Endodermal cell (in vitro differentiated cells): ENCODE measurements at regions not wholly inside any gene's neighbourhood (a gene's known extent, or its start where the extent isn't known, plus 50 kb on each side); places are given as distances from the start of the nearest gene placed in this dataset.

Source experiments
- DNase-seq: peaks from one replicate; pipeline ENCODE4 v3.0.0-alpha.2; 2017
- H3K27ac ChIP-seq: 2 replicates; pipeline ENCODE4 v1.5.1; 2013; ENCODE audit warnings: mild to moderate bottlenecking, low read depth, low read length, moderate library complexity
- H3K27me3 ChIP-seq: 2 replicates; pipeline ENCODE4 v1.6.1; 2013; ENCODE audit warnings: mild to moderate bottlenecking, low read length, moderate library complexity; ENCODE audit not compliant: insufficient read depth, control insufficient read depth, poor library complexity, severe bottlenecking
- H3K36me3 ChIP-seq: 2 replicates; pipeline ENCODE4 v1.7.0; 2013; ENCODE audit warnings: mild to moderate bottlenecking, low read length, moderate library complexity; ENCODE audit not compliant: control insufficient read depth, insufficient read depth
- H3K4me1 ChIP-seq: one replicate; pipeline ENCODE4 v1.7.0; 2013; ENCODE audit warnings: low read length; ENCODE audit not compliant: control insufficient read depth, insufficient read depth
- H3K4me3 ChIP-seq: 2 replicates; pipeline ENCODE4 v1.5.1; 2013; ENCODE audit warnings: mild to moderate bottlenecking, low read length, moderate library complexity
- H3K9ac ChIP-seq: 2 replicates; pipeline ENCODE4 v1.6.1; 2013; ENCODE audit warnings: mild to moderate bottlenecking, low read length, moderate library complexity; ENCODE audit not compliant: poor library complexity, severe bottlenecking; ENCODE audit errors: extremely low read depth
- H3K9me3 ChIP-seq: 2 replicates; pipeline ENCODE4 v1.6.1; 2013; ENCODE audit warnings: mild to moderate bottlenecking, low read length, moderate library complexity; ENCODE audit not compliant: control insufficient read depth
- H3K27ac Mint-ChIP-seq: 2 replicates; pipeline ENCODE4 v1.8.0; 2020; ENCODE audit warnings: mixed read lengths
- H3K27me3 Mint-ChIP-seq: 2 replicates; pipeline ENCODE4 v1.8.0; 2021; ENCODE audit warnings: mild to moderate bottlenecking, mixed read lengths; ENCODE audit not compliant: insufficient read depth
- H3K36me3 Mint-ChIP-seq: 2 replicates; pipeline ENCODE4 v1.8.0; 2020; ENCODE audit warnings: low read depth, mixed read lengths
- H3K4me1 Mint-ChIP-seq: 2 replicates; pipeline ENCODE4 v1.8.0; 2020; ENCODE audit warnings: mixed read lengths
- H3K4me3 Mint-ChIP-seq: 2 replicates; pipeline ENCODE4 v1.8.0; 2020; ENCODE audit warnings: mild to moderate bottlenecking, moderate library complexity, mixed read lengths
- H3K9me3 Mint-ChIP-seq: 2 replicates; pipeline ENCODE4 v1.8.0; 2020; ENCODE audit warnings: mild to moderate bottlenecking, mixed read lengths
- WGBS, 2 experiments: methylation state at CpG; one replicate each; pipeline versions ENCODE4 v1.1.5 to v1.1.7; 2013; ENCODE audit warnings: missing lambda C conversion rate in 2 of 2, mixed read lengths in 1 of 2; ENCODE audit not compliant: insufficient coverage in 1 of 2, insufficient read length in 1 of 2; 5-methylcytosine and 5-hydroxymethylcytosine counted together
- TF ChIP-seq, protein P1 (sequence below): fragments of 200-600 bp; sonication (generic); conservative IDR thresholded peaks from 2 replicates; pipeline ENCODE4 v1.5.0; 2021; ENCODE audit warnings: antibody characterized with exemption, mild to moderate bottlenecking

DNA sequence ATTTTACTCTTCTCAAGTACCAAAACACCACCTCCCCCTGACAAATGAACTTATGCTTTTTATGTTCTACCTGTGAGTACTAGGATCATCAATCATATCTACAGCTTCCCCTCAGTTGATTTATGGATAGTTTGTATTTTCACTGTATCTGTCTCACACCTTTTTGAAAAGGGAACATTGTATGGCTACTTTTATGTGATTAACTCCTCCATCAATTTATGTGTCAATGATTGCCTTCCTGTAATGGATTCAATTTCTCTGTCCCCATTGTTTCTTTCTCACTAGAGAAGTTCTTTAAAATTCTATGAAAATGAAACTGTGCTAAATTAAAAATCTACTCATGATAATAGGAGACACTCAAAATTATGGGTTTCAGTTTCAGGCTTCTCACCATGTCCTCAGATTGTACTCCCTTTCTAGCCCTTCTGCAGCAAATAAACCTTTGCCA, 935.0 kb downstream of the TRIB2 start:
- Histone ChIP-seq H3K9me3 (peaks cover 79% of the 10 kb centered on the region), H3K36me3 (no peaks in the 10 kb centered on the region), H3K27me3 (no peaks in the 10 kb centered on the region), H3K27ac (no peak overlapping the region), H3K4me3 (no peak overlapping the region), H3K9ac (no peak overlapping the region), H3K4me1 (no peaks in the 10 kb centered on the region)
- TF ChIP-seq, protein P1, sequence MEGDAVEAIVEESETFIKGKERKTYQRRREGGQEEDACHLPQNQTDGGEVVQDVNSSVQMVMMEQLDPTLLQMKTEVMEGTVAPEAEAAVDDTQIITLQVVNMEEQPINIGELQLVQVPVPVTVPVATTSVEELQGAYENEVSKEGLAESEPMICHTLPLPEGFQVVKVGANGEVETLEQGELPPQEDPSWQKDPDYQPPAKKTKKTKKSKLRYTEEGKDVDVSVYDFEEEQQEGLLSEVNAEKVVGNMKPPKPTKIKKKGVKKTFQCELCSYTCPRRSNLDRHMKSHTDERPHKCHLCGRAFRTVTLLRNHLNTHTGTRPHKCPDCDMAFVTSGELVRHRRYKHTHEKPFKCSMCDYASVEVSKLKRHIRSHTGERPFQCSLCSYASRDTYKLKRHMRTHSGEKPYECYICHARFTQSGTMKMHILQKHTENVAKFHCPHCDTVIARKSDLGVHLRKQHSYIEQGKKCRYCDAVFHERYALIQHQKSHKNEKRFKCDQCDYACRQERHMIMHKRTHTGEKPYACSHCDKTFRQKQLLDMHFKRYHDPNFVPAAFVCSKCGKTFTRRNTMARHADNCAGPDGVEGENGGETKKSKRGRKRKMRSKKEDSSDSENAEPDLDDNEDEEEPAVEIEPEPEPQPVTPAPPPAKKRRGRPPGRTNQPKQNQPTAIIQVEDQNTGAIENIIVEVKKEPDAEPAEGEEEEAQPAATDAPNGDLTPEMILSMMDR: no peak
- Mint-ChIP-seq H3K4me3 (no peak overlapping the region), H3K27me3 (no peaks in the 10 kb centered on the region), H3K4me1 (no peaks in the 10 kb centered on the region), H3K36me3 (no peaks in the 10 kb centered on the region), H3K9me3 (peaks cover 33% of the 10 kb centered on the region), H3K27ac (no peak overlapping the region)
- no peak for DNase-seq

DNA sequence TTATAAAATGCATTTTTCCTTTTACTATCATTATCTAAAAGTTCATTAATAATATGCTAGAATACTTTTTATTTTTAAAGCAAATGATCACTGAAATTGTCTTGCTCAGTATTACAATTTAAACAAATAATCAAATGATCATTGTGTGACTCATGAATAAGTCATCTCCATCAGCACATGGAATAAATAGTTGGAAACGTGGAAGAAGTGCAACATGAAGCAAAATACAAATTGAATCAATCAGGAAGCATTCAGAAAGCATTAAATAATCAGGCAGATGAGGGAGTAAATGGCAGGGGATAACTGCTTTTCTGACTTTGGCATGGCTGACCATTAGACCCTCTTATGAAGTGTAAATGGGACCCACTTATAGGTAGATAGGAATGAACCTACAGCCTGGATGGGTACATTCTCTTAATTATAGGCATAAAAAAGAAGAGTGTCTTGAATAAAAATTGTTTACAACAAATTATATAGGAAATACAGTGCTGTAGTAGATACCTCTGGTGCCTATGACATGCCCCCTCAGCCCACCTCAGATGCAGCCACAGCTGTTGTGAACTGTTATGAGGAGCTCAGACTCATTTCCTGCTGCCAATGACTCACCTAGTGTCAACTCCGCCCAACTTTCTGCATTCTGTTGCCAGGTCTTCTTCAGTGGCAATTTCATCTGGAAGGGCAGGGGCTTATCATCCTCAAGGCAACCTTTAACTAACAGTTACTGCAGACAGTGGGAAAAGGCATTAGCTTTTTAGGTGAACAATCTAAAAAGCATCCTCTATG, 936.0 kb downstream of the TRIB2 start:
- WGBS, 2 experiments: 61 to 88% methylated on average over 2 of the region's 2 CpGs
- H3K27me3 Mint-ChIP-seq: no peaks in the 10 kb centered on the region

DNA sequence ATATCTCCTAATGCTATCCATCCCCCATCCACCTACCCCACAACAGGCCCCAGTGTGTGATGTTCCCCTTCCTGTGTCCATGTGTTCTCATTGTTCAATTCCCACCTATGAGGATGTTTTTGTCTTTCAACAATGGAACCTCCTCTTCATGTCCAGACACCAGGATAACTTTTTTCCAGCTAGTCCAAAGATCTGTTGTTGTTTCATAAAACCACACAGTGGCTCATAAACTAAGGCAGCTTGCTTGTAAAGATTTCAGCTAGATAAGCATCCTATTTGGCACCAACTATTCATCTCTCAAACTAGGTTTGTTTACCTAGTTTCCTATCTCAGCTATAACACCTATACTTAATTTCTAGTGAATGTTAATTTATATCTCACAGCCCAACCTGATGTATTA, 937.7 kb downstream of the TRIB2 start:
- no peaks in the 10 kb centered on the region for H3K36me3 Mint-ChIP-seq
- DNase-seq: no peak
- H3K9me3 ChIP-seq: peaks cover 75% of the 10 kb centered on the region
- H3K27ac Mint-ChIP-seq: no peak overlapping the region
- H3K9ac ChIP-seq: no peak overlapping the region
- H3K36me3 ChIP-seq: no peaks in the 10 kb centered on the region
- no peaks in the 10 kb centered on the region for H3K27me3 ChIP-seq
- no peak overlapping the region for H3K27ac ChIP-seq
- H3K4me1 ChIP-seq: no peaks in the 10 kb centered on the region
- no peak overlapping the region for H3K4me3 Mint-ChIP-seq
- peaks cover 5% of the 10 kb centered on the region for H3K27me3 Mint-ChIP-seq
- peaks cover 20% of the 10 kb centered on the region for H3K9me3 Mint-ChIP-seq
- H3K4me1 Mint-ChIP-seq: no peaks in the 10 kb centered on the region
- TF ChIP-seq, protein P1: no peak
- no peak overlapping the region for H3K4me3 ChIP-seq

More for the DNA sequence above, 936.0 kb downstream of the TRIB2 start:
- peak; percentile 80 for DNase-seq
- no peak overlapping the region for H3K4me3 ChIP-seq
- H3K27ac ChIP-seq: no peak overlapping the region
- no peak overlapping the region for H3K9ac ChIP-seq
- no peaks in the 10 kb centered on the region for H3K36me3 Mint-ChIP-seq
- no peaks in the 10 kb centered on the region for H3K4me1 Mint-ChIP-seq
- peaks cover 76% of the 10 kb centered on the region for H3K9me3 ChIP-seq
- no peaks in the 10 kb centered on the region for H3K27me3 ChIP-seq
- no peaks in the 10 kb centered on the region for H3K36me3 ChIP-seq
- H3K27ac Mint-ChIP-seq: no peak overlapping the region
- TF ChIP-seq, protein P1: no peak
- peaks cover 33% of the 10 kb centered on the region for H3K9me3 Mint-ChIP-seq
- H3K4me3 Mint-ChIP-seq: no peak overlapping the region
- no peaks in the 10 kb centered on the region for H3K4me1 ChIP-seq
